Mucosa of descending colon (tissue), 3 donors: ENCODE measurements at regions not wholly inside any gene's neighbourhood (a gene's known extent, or its start where the extent isn't known, plus 50 kb on each side); places are given as distances from the start of the nearest gene placed in this dataset.

Source experiments
- ATAC-seq: fragments of 200-7000 bp; cut with Tn5 transposase; one replicate; pipeline ENCODE4 v1.9.1; 2020; ENCODE audit warnings: mild to moderate bottlenecking, moderate library complexity
- DNase-seq, 3 donors: peaks; one replicate each; pipeline ENCODE4 v3.0.0-alpha.2; 2020
- H3K36me3 ChIP-seq: fragments of 200-600 bp; one replicate; pipeline ENCODE4 v1.8.0; 2021; ENCODE audit warnings: low read depth, mild to moderate bottlenecking
- H3K4me1 ChIP-seq: fragments of 200-600 bp; one replicate; pipeline ENCODE4 v1.8.0; 2021; ENCODE audit warnings: low read depth, mild to moderate bottlenecking
- H3K4me3 ChIP-seq: fragments of 200-600 bp; one replicate; pipeline ENCODE4 v1.8.0; 2021; ENCODE audit warnings: mild to moderate bottlenecking
- H3K9me3 ChIP-seq: fragments of 200-600 bp; one replicate; pipeline ENCODE4 v1.8.0; 2021; ENCODE audit warnings: mild to moderate bottlenecking
- CTCF ChIP-seq: fragments of 200-600 bp; IDR thresholded peaks from one replicate; pipeline ENCODE4 v1.8.0; 2022; ENCODE audit warnings: antibody characterized with exemption, mild to moderate bottlenecking
- intact Hi-C, 2 donors: fragments of 100-400 bp; cut with DNase I in 1 of 2; cut with micrococcal nuclease in 1 of 2; formaldehyde crosslinking; loops; one replicate each; pipeline versions ENCODE4 v1.11.0 to v1.11.1; 2022; cut with DNase I, micrococcal nuclease
- donor health status: DM: no; HTN: no; CAD: no; lungs with moderate emphysema.
- donor health status: DM: no; HTN: no; CAD: no.
- donor health status: DM: no; HTN: yes; CAD: no.

- DNase-seq (no peak), ATAC-seq (no peak)
- intact Hi-C loops, result no loop called here
Observed at GRCh38 chr2:83584672-83585071, 874.4 kb downstream of the SUCLG1 start.

GRCh38 chr2:83582589-83582988, 876.5 kb downstream of the SUCLG1 start:
- H3K4me1 ChIP-seq, result no peaks in the 10 kb centered on the region
- no peak for TF ChIP-seq CTCF
- H3K36me3 ChIP-seq, result no peaks in the 10 kb centered on the region
- ATAC-seq (no peak), DNase-seq (no peak)
- H3K4me3 ChIP-seq, result no peak overlapping the region
- intact Hi-C loops, result no loop called here
- no peaks in the 10 kb centered on the region for H3K9me3 ChIP-seq

More at GRCh38 chr2:83584672-83585071, 874.4 kb downstream of the SUCLG1 start:
- TF ChIP-seq CTCF, result no peak
- Histone ChIP-seq H3K36me3 (no peaks in the 10 kb centered on the region), H3K4me1 (no peaks in the 10 kb centered on the region), H3K4me3 (no peak overlapping the region), H3K9me3 (no peaks in the 10 kb centered on the region)

GRCh38 chr2:83579507-83579906, 879.6 kb downstream of the SUCLG1 start:
- ATAC-seq (no peak), DNase-seq (no peak)
- no peak for TF ChIP-seq CTCF
- intact Hi-C loops, result no loop called here
- no peaks in the 10 kb centered on the region for H3K36me3 ChIP-seq
- H3K4me1 ChIP-seq, result no peaks in the 10 kb centered on the region
- H3K4me3 ChIP-seq, result no peak overlapping the region
- H3K9me3 ChIP-seq, result no peaks in the 10 kb centered on the region

- Histone ChIP-seq H3K4me3 (no peak overlapping the region), H3K9me3 (no peaks in the 10 kb centered on the region), H3K36me3 (no peaks in the 10 kb centered on the region), H3K4me1 (no peaks in the 10 kb centered on the region)
- ATAC-seq, result no peak
- intact Hi-C loops, result no loop called here
- TF ChIP-seq CTCF, result no peak
- no peak for DNase-seq
Observed at GRCh38 chr2:83578405-83578804, 880.7 kb downstream of the SUCLG1 start.

GRCh38 chr2:83574614-83575013, 884.5 kb downstream of the SUCLG1 start:
- Histone ChIP-seq H3K4me1 (no peaks in the 10 kb centered on the region), H3K9me3 (no peaks in the 10 kb centered on the region), H3K36me3 (no peaks in the 10 kb centered on the region), H3K4me3 (no peak overlapping the region)
- intact Hi-C loops, result no loop called here
- ATAC-seq, result no peak
- TF ChIP-seq CTCF, result no peak
- DNase-seq, result no peak

- no peak for TF ChIP-seq CTCF
- intact Hi-C loops, result no loop called here
Observed at GRCh38 chr2:83573060-83573459, 886.0 kb downstream of the SUCLG1 start.

More at GRCh38 chr2:83573060-83573459, 886.0 kb downstream of the SUCLG1 start:
- DNase-seq (no peak), ATAC-seq (no peak)
- H3K4me3 ChIP-seq, result no peak overlapping the region
- H3K4me1 ChIP-seq, result no peaks in the 10 kb centered on the region
- H3K36me3 ChIP-seq, result no peaks in the 10 kb centered on the region
- H3K9me3 ChIP-seq, result no peaks in the 10 kb centered on the region
